ENCODE measurements at regions not wholly inside any gene's neighbourhood (a gene's known extent, or its start where the extent isn't known, plus 50 kb on each side); places are given as distances from the start of the nearest gene placed in this dataset.
"Not testable (repeated sequence)": the region's sequence is repeated elsewhere in the genome, so short reads cannot be mapped to it uniquely, and the experiment has no call there.

DNA sequence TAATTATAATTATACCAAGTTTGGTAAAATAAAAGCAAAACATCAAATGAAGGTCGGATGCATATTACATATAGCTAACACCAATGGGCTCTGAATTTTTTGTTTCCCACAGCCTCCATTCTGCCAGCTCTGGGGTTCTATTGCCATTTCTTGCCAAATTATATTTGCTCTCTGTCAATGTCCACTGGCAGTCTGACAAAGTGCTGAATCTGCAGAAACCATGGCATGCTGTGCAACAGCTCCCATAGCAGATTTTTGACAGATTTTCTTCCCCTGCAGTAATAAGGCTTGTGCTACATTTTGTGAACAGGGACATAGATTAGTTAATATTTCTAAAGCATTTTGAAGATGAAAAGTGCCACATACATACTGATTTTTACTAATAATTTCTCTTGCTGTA, 1102.1 kb downstream of the DIAPH3 start:
- Histone ChIP-seq H3K27me3 (replicated peaks; ENCODE audit: insufficient read depth, low read depth, low read length, poor library complexity) (no peaks in the 10 kb centered on the region), H3K36me3 (ENCODE audit: insufficient read depth, low read length, poor library complexity, severe bottlenecking) (no peaks in the 10 kb centered on the region), H3K4me3 (ENCODE audit: low read depth, low read length, poor library complexity, severe bottlenecking) (no peak overlapping the region), H3K9me3 (ENCODE audit: low read depth, low read length, poor library complexity, severe bottlenecking) (no peaks in the 10 kb centered on the region), H3K27ac (ENCODE audit: low read depth, low read length, poor library complexity, severe bottlenecking) (no peak overlapping the region), H3K4me1 (ENCODE audit: insufficient read depth, low read length, poor library complexity, severe bottlenecking) (peaks cover 12% of the 10 kb centered on the region)
- no TSS peak for BruUV-seq (replicated peaks)
- ChIA-PET CTCF (no interaction called here), POLR2A (ENCODE audit: low non-redundant PET) (no interaction called here)
- DNase-seq (ENCODE audit: low spot score) = no peak
- TF ChIP-seq, protein P1, sequence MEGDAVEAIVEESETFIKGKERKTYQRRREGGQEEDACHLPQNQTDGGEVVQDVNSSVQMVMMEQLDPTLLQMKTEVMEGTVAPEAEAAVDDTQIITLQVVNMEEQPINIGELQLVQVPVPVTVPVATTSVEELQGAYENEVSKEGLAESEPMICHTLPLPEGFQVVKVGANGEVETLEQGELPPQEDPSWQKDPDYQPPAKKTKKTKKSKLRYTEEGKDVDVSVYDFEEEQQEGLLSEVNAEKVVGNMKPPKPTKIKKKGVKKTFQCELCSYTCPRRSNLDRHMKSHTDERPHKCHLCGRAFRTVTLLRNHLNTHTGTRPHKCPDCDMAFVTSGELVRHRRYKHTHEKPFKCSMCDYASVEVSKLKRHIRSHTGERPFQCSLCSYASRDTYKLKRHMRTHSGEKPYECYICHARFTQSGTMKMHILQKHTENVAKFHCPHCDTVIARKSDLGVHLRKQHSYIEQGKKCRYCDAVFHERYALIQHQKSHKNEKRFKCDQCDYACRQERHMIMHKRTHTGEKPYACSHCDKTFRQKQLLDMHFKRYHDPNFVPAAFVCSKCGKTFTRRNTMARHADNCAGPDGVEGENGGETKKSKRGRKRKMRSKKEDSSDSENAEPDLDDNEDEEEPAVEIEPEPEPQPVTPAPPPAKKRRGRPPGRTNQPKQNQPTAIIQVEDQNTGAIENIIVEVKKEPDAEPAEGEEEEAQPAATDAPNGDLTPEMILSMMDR (conservative IDR thresholded peaks at IDR 0.05; ENCODE audit: low read depth, low read length) = no peak
- intact Hi-C loops (cut with micrococcal nuclease; ENCODE audit: unreplicated experiment) = no loop called here

DNA sequence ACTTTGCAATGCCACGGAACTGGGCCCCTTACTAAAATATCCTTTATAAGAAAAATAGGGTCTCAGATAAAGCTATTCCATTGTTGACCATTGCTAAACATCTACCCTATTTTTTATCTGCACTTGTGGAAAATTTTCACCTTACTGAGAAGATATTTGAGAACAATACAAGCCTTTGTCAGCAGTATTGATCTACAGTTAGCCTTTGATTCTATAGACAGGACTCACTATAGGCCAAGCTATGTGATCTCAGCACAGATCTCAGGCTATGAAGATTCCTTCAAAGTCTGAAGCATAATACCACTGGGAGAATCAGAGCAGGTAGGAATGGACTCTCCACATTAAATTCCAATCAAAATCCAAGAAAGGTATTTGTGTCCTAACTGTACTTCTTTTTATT, 1099.7 kb downstream of the DIAPH3 start:
- ChIA-PET POLR2A (ENCODE audit: low non-redundant PET) (no interaction called here), CTCF (no interaction called here)
- BruUV-seq (replicated peaks) = no TSS peak
- no peak overlapping the region for H3K27ac ChIP-seq (ENCODE audit: low read depth, low read length, poor library complexity, severe bottlenecking)
- TF ChIP-seq, protein P1 (conservative IDR thresholded peaks at IDR 0.05; ENCODE audit: low read depth, low read length) = no peak
- no peak for TF ChIP-seq EZH2 (IDR thresholded peaks at IDR 0.05; ENCODE audit: borderline replicate concordance, low read depth, low read length, poor library complexity, severe bottlenecking)
- H3K9me3 ChIP-seq (ENCODE audit: low read depth, low read length, poor library complexity, severe bottlenecking) = no peaks in the 10 kb centered on the region
- no peaks in the 10 kb centered on the region for H3K4me1 ChIP-seq (ENCODE audit: insufficient read depth, low read length, poor library complexity, severe bottlenecking)
- H3K27me3 ChIP-seq (replicated peaks; ENCODE audit: insufficient read depth, low read depth, low read length, poor library complexity) = no peaks in the 10 kb centered on the region
- no peak overlapping the region for H3K4me3 ChIP-seq (ENCODE audit: low read depth, low read length, poor library complexity, severe bottlenecking)
- intact Hi-C loops (cut with micrococcal nuclease; ENCODE audit: unreplicated experiment) = no loop called here
- H3K36me3 ChIP-seq (ENCODE audit: insufficient read depth, low read length, poor library complexity, severe bottlenecking) = no peaks in the 10 kb centered on the region
- no peak for DNase-seq (ENCODE audit: low spot score)

DNA sequence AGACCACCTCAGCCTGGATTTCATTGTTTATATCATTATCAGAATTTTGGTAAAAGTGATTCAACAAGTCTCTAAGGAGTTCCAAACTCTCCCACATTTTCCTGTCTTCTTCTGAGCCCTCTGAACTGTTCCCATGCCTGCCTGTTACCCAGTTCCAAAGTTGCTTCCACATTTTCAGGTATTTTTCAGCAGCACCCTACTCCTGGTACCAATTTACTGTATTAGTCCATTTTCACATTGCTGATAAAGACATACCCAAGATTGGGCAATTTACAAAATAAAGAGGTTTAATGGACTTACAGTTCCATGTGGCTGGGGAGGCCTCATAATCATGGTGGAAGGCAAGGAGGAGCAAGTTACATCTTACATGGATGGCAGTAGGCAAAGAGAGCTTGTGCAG, 1087.3 kb downstream of the DIAPH3 start:
- POLR2A ChIA-PET (ENCODE audit: low non-redundant PET); BruUV-seq (replicated peaks); intact Hi-C loops (cut with micrococcal nuclease; ENCODE audit: unreplicated experiment); H3K4me1 ChIP-seq (ENCODE audit: insufficient read depth, low read length, poor library complexity, severe bottlenecking); H3K36me3 ChIP-seq (ENCODE audit: insufficient read depth, low read length, poor library complexity, severe bottlenecking); DNase-seq (ENCODE audit: low spot score); H3K9me3 ChIP-seq (ENCODE audit: low read depth, low read length, poor library complexity, severe bottlenecking); CTCF ChIA-PET; H3K27ac ChIP-seq (ENCODE audit: low read depth, low read length, poor library complexity, severe bottlenecking); H3K4me3 ChIP-seq (ENCODE audit: low read depth, low read length, poor library complexity, severe bottlenecking); H3K27me3 ChIP-seq (replicated peaks; ENCODE audit: insufficient read depth, low read depth, low read length, poor library complexity): not testable (repeated sequence)

- CTCF ChIA-PET = no interaction called here
- DNase-seq (ENCODE audit: low spot score) = peak; percentile 6
- Histone ChIP-seq H3K36me3 (ENCODE audit: insufficient read depth, low read length, poor library complexity, severe bottlenecking) (no peaks in the 10 kb centered on the region), H3K27ac (ENCODE audit: low read depth, low read length, poor library complexity, severe bottlenecking) (no peak overlapping the region), H3K4me3 (ENCODE audit: low read depth, low read length, poor library complexity, severe bottlenecking) (no peak overlapping the region), H3K9me3 (ENCODE audit: low read depth, low read length, poor library complexity, severe bottlenecking) (no peaks in the 10 kb centered on the region), H3K27me3 (replicated peaks; ENCODE audit: insufficient read depth, low read depth, low read length, poor library complexity) (no peaks in the 10 kb centered on the region), H3K4me1 (ENCODE audit: insufficient read depth, low read length, poor library complexity, severe bottlenecking) (no peaks in the 10 kb centered on the region)
- intact Hi-C loops (cut with micrococcal nuclease; ENCODE audit: unreplicated experiment) = no loop called here
- POLR2A ChIA-PET (ENCODE audit: low non-redundant PET) = no interaction called here
- TF ChIP-seq, protein P1 (conservative IDR thresholded peaks at IDR 0.05; ENCODE audit: low read depth, low read length) = no peak
- TF ChIP-seq EZH2 (IDR thresholded peaks at IDR 0.05; ENCODE audit: borderline replicate concordance, low read depth, low read length, poor library complexity, severe bottlenecking) = no peak
- no TSS peak for BruUV-seq (replicated peaks)
Observed at GRCh38 chr13:59086147-59086546, 1077.6 kb downstream of the DIAPH3 start.

Data from A673 (cell line).